ENCODE measurements at regions not wholly inside any gene's neighbourhood (a gene's known extent, or its start where the extent isn't known, plus 50 kb on each side); places are given as distances from the start of the nearest gene placed in this dataset.

DNA sequence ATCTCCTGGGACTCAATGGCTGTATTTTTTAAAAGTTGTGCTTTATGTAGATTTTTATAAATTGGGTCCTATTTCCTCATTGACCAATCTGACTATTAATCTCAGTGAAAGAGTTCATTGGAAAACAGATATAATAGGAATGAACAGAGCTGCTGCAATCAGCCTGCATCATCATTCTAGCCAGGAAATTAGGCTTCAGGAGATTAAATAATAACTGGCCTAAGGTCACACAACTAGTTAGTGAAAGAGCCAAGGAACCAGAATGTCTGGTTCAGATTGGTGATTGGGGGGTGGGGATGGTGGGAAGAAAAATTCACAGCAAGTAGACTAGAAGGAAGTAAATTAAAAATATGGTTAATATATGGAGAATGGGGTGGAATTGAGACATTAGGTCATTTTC, 180.9 kb upstream of the ROPN1 start:
- H3K36me3 ChIP-seq (ENCODE audit: insufficient read depth, low read length): no peaks in the 10 kb centered on the region
- H3K9ac ChIP-seq (ENCODE audit: low read depth, low read length, poor library complexity, severe bottlenecking): no peak overlapping the region
- no peak overlapping the region for H3K4me2 ChIP-seq (ENCODE audit: low read depth, low read length, poor library complexity, severe bottlenecking)
- no peak overlapping the region for H2AFZ ChIP-seq (ENCODE audit: low read length)
- no peaks in the 10 kb centered on the region for H3K4me1 ChIP-seq (ENCODE audit: insufficient read depth, low read length, poor library complexity, severe bottlenecking)
- no peaks in the 10 kb centered on the region for H4K20me1 ChIP-seq (ENCODE audit: insufficient read depth, low read length, poor library complexity, severe bottlenecking)
- H3K79me2 ChIP-seq (ENCODE audit: insufficient read depth, low read length): no peaks in the 10 kb centered on the region
- TF ChIP-seq, protein P1, sequence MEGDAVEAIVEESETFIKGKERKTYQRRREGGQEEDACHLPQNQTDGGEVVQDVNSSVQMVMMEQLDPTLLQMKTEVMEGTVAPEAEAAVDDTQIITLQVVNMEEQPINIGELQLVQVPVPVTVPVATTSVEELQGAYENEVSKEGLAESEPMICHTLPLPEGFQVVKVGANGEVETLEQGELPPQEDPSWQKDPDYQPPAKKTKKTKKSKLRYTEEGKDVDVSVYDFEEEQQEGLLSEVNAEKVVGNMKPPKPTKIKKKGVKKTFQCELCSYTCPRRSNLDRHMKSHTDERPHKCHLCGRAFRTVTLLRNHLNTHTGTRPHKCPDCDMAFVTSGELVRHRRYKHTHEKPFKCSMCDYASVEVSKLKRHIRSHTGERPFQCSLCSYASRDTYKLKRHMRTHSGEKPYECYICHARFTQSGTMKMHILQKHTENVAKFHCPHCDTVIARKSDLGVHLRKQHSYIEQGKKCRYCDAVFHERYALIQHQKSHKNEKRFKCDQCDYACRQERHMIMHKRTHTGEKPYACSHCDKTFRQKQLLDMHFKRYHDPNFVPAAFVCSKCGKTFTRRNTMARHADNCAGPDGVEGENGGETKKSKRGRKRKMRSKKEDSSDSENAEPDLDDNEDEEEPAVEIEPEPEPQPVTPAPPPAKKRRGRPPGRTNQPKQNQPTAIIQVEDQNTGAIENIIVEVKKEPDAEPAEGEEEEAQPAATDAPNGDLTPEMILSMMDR (conservative IDR thresholded peaks at IDR 0.05; ENCODE audit: low read length): no peak
- TF ChIP-seq EZH2phosphoT487 (IDR thresholded peaks at IDR 0.05; ENCODE audit: borderline replicate concordance): no peak
- H3K27me3 ChIP-seq (ENCODE audit: insufficient read depth, low read length, poor library complexity, severe bottlenecking): no peaks in the 10 kb centered on the region
- H3K4me3 ChIP-seq (ENCODE audit: low read length, poor library complexity, severe bottlenecking): no peak overlapping the region
- H3K9me3 ChIP-seq (ENCODE audit: insufficient read depth, low read depth, low read length): no peaks in the 10 kb centered on the region
- H3F3A ChIP-seq (ENCODE audit: low read depth): no peaks in the 10 kb centered on the region
- H3K9me2 ChIP-seq (replicated peaks; ENCODE audit: low read depth, low read length): no peaks in the 10 kb centered on the region

- Histone ChIP-seq H3K79me2 (ENCODE audit: insufficient read depth, low read length) (no peaks in the 10 kb centered on the region), H2AFZ (ENCODE audit: low read length) (no peak overlapping the region), H4K20me1 (ENCODE audit: insufficient read depth, low read length, poor library complexity, severe bottlenecking) (no peaks in the 10 kb centered on the region), H3K9me2 (replicated peaks; ENCODE audit: low read depth, low read length) (no peaks in the 10 kb centered on the region), H3K9me3 (ENCODE audit: insufficient read depth, low read depth, low read length) (no peaks in the 10 kb centered on the region), H3K27me3 (ENCODE audit: insufficient read depth, low read length, poor library complexity, severe bottlenecking) (no peaks in the 10 kb centered on the region), H3K4me1 (ENCODE audit: insufficient read depth, low read length, poor library complexity, severe bottlenecking) (no peaks in the 10 kb centered on the region), H3K36me3 (ENCODE audit: insufficient read depth, low read length) (no peaks in the 10 kb centered on the region), H3K9ac (ENCODE audit: low read depth, low read length, poor library complexity, severe bottlenecking) (no peak overlapping the region), H3K4me2 (ENCODE audit: low read depth, low read length, poor library complexity, severe bottlenecking) (no peak overlapping the region), H3K4me3 (ENCODE audit: low read length, poor library complexity, severe bottlenecking) (no peak overlapping the region), H3F3A (ENCODE audit: low read depth) (no peaks in the 10 kb centered on the region)
- TF ChIP-seq EZH2phosphoT487 (IDR thresholded peaks at IDR 0.05; ENCODE audit: borderline replicate concordance): no peak
- TF ChIP-seq, protein P1 (conservative IDR thresholded peaks at IDR 0.05; ENCODE audit: low read length): no peak
Observed at GRCh38 chr3:124174476-124174875, 182.6 kb upstream of the ROPN1 start.

- Histone ChIP-seq H3K36me3 (ENCODE audit: insufficient read depth, low read length) (no peaks in the 10 kb centered on the region), H3K9me3 (ENCODE audit: insufficient read depth, low read depth, low read length) (no peaks in the 10 kb centered on the region), H3K9ac (ENCODE audit: low read depth, low read length, poor library complexity, severe bottlenecking) (no peak overlapping the region), H2AFZ (ENCODE audit: low read length) (no peak overlapping the region), H3K4me2 (ENCODE audit: low read depth, low read length, poor library complexity, severe bottlenecking) (no peak overlapping the region), H3K4me1 (ENCODE audit: insufficient read depth, low read length, poor library complexity, severe bottlenecking) (no peaks in the 10 kb centered on the region), H3K9me2 (replicated peaks; ENCODE audit: low read depth, low read length) (no peaks in the 10 kb centered on the region), H3K4me3 (ENCODE audit: low read length, poor library complexity, severe bottlenecking) (no peak overlapping the region), H3K27me3 (ENCODE audit: insufficient read depth, low read length, poor library complexity, severe bottlenecking) (no peaks in the 10 kb centered on the region), H3F3A (ENCODE audit: low read depth) (no peaks in the 10 kb centered on the region), H4K20me1 (ENCODE audit: insufficient read depth, low read length, poor library complexity, severe bottlenecking) (no peaks in the 10 kb centered on the region), H3K79me2 (ENCODE audit: insufficient read depth, low read length) (no peaks in the 10 kb centered on the region)
- no peak for TF ChIP-seq EZH2phosphoT487 (IDR thresholded peaks at IDR 0.05; ENCODE audit: borderline replicate concordance)
- TF ChIP-seq, protein P1 (conservative IDR thresholded peaks at IDR 0.05; ENCODE audit: low read length): no peak
Observed at GRCh38 chr3:124174910-124175874, 183.3 kb upstream of the ROPN1 start.

All from Loucy (cell line).